ENCODE measurements at regions not wholly inside any gene's neighbourhood (a gene's known extent, or its start where the extent isn't known, plus 50 kb on each side); places are given as distances from the start of the nearest gene placed in this dataset.
"Not testable (repeated sequence)": the region's sequence is repeated elsewhere in the genome, so short reads cannot be mapped to it uniquely, and the experiment has no call there.

- DNase-seq, result no peak
Measured at GRCh38 chr12:115306380-115306779, 622.4 kb upstream of the TBX3 start.

- DNase-seq, result no peak
Measured at GRCh38 chr12:115305867-115306266, 621.9 kb upstream of the TBX3 start.

GRCh38 chr12:115305275-115305674, 621.3 kb upstream of the TBX3 start:
- DNase-seq, result no peak

- DNase-seq, result no peak
Measured at GRCh38 chr12:115303723-115304309, 619.8 kb upstream of the TBX3 start.

DNA sequence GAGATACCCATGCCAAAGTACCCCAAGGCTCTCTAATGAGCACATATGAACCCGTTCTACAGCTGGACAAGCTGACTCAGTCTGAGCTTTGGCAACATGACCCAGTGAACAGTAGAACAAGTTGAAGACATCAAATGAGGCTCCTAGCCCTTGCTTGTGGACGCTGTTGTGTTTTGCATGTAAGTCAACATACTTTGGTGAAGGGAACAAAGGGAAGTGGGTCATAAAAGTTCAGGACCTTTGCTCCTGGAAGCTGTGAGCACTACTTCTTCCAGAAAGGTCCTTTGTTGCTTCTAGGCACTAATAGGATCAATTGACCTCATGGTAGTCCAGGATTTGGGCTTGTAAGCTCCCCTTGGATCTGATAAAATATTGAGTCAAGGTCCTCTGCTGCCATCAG, 613.5 kb upstream of the TBX3 start:
- no peak for DNase-seq

- no peak for DNase-seq
Measured at GRCh38 chr12:115296613-115297198, 612.7 kb upstream of the TBX3 start.

- DNase-seq, result no peak
Measured at GRCh38 chr12:115295886-115296285, 611.9 kb upstream of the TBX3 start.

- no peak for DNase-seq
Measured at GRCh38 chr12:115294453-115295133, 610.6 kb upstream of the TBX3 start.

GRCh38 chr12:115285429-115285828, 601.5 kb upstream of the TBX3 start:
- DNase-seq, result not testable (repeated sequence)

- DNase-seq, result no peak
Measured at GRCh38 chr12:115273456-115273855, 589.5 kb upstream of the TBX3 start.

DNA sequence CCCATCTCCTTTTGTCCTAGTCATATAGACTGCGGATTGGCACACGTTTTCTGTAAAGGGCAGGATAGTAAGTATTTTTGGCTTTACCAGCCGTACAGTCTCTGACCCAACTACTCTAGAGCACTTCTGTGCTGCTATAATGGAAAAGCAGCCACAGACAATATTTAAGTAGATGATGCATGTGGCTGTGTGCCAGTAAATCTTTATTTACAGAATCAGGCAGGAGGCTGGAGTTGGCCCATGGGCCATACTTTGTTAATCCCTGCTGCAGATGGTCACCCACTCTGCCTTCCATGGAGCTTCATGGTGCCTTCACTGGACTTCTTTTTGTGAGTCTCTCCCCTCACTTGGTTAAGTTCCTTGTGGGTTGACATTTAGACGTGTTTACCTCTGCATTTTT, 584.5 kb upstream of the TBX3 start:
- no peak for DNase-seq

DNA sequence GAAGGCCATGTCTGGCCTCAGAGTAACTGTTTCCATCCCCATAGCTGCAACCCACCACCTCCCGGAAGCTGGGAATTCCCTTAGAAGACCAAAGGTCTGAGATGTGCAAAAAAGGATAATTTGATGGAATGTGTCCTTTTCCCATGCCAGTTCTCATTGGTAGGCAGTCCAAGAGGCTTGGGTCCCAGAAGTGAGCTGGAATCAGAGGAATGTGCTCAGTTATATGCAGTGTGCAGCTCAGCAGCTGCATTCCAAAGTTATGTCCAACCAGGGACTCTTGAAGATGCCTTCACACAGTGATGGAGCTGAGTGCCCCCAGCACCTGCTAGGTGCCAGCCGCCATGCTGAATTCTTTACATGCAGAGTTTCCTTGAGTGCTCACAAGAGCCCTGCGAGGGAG, 583.9 kb upstream of the TBX3 start:
- DNase-seq, result no peak

GRCh38 chr12:115267464-115267863, 583.5 kb upstream of the TBX3 start:
- no peak for DNase-seq

DNA sequence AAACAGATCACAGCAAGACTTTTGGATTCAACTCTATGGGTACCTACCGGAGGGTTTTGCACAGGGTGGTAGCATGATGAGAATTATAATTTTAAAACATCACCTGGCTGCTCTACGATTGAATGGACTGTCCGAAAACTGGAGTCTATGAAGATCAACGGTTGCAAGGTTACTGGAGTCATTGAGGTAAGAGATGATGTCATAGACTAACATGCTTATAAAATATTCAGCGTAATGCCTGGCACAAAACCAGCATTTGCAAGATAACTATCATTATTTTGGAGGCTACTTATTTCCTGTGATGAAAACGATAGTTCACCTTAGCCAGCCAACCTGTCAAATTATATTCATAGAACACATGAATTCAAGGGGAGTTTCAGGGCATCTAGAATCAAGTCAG, 580.6 kb upstream of the TBX3 start:
- DNase-seq, result no peak

DNA sequence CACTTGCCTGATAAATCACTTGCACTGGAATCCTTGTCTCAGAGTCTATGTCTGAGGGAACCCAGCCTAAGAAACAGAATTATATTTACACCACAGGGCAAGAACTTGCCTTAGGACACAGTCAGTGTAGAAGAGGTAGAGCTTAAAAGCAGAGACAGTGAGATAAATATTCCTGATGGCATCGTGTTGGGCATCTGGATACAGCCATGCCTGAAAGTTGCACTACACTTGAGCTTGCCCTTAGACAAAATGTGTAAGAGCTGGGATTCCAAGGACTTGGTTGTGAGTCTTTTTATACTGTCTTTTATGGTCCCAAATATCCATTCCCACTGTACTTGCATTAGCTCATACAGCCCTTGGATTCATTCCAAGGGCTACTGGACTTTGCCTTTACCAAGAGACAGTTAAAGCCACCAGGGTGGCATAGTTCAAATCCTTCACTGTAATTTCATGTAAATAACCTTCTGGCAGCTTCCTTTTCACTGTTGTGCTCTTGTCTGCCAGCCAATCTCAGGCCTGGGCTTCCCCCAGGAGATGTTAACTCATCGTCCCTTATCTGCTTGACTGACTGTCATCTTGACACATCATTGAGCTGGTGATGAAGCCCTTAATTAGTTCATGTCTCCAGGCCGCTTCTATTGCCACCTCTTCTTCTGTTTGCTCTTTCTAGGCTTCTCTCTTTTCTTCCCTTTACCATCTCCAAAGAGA, 577.9 kb upstream of the TBX3 start:
- no peak for DNase-seq

DNA sequence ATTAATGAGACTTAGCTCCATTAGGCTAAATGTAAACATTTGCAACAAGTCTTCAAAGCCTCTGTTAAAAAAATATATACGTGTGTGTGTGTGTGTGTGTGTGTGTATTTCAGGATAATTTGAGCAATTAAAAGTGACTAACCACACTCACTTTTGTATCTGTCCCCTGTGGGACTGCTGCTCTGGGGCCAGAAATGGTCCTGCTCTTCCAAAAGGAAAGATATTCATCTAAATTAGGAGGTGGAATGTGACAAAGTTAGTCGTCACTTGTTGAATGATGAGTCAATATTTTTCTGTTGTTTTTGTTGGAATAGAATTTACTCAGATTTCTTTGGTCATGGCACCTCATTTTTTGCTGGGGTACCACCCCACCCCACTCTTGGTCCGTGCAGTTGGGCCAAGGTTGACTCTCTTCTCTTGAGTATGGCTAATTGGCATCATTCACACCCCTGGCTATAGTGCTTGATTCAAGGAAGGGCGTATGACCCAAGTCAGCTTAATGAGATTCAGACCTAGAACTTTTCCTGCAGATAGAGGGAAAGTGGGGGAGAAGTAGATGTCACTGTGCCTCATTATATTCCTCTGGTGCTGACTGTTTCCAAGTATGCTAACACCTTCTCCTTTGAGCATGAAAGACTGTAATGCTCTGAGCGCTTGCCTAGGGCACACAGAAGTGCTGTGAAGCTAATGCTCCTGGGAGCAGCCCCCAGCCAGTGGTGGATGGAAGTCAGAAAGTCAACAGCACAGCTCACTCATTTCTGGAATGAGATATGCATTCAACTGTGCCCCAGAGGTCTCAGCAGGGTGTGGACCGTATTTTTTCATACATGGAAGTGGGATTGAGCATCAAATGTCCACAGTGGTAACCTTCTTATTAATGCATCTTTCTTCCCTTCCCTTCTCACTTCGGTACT, 577.0 kb upstream of the TBX3 start:
- no peak for DNase-seq

GRCh38 chr12:115259968-115260747, 576.2 kb upstream of the TBX3 start:
- no peak for DNase-seq

- no peak for DNase-seq
Measured at GRCh38 chr12:115257791-115258190, 573.8 kb upstream of the TBX3 start.

- no peak for DNase-seq
Measured at GRCh38 chr12:115255962-115256361, 572.0 kb upstream of the TBX3 start.

- no peak for DNase-seq
Measured at GRCh38 chr12:115255257-115255656, 571.3 kb upstream of the TBX3 start.

- no peak for DNase-seq
Measured at GRCh38 chr12:115253049-115253448, 569.1 kb upstream of the TBX3 start.

DNA sequence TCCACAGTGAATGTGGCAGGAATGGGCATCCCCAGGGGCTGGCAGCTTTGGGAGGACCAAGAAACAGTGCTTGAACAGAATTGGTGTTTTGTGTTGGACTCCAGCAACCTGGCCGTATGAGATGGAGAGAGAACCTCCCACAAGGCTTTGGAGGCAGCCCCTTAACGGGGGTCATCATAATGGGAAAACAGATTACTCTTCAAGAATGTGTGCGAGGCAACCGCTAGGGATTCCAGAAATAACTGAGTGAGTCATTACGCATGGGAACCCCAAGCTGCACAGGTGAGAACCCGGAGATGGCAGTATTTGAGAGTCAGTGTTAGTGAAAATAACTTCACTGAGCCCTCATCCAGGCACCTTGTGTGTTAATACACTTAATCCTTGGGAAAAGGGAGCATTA, 567.8 kb upstream of the TBX3 start:
- DNase-seq, result no peak
